Fibroblast of lung (primary cell): ENCODE measurements at regions not wholly inside any gene's neighbourhood (a gene's known extent, or its start where the extent isn't known, plus 50 kb on each side); places are given as distances from the start of the nearest gene placed in this dataset.

Experiments
- CTCF ChIP-seq, 2 donors: IDR thresholded peaks in 1 of 2; conservative IDR thresholded peaks in 1 of 2; 1 replicate in 1 of 2; 2 replicates in 1 of 2; pipeline ENCODE4 v1.5.1; 2011 to 2012; ENCODE audit warnings: low read length in 2 of 2, control low read depth in 1 of 2, inconsistent platforms in 1 of 2, low read depth in 1 of 2, mild to moderate bottlenecking in 1 of 2
- EZH2 ChIP-seq: IDR thresholded peaks from 2 replicates; pipeline ENCODE4 v1.5.1; 2012; ENCODE audit warnings: low read length, control low read depth, mild to moderate bottlenecking; ENCODE audit errors: missing control alignments

- TF ChIP-seq CTCF (conservative IDR thresholded peaks at IDR 0.05 in 1 of 2, IDR thresholded peaks at IDR 0.05 in 1 of 2; ENCODE audit: low read depth in 1 of 2, low read length in 2 of 2), result no peak
- no peak for TF ChIP-seq EZH2
Observed at GRCh38 chr12:71041476-71041875, 116.3 kb downstream of the TSPAN8 start.
